Fibroblast of lung (primary cell): ENCODE measurements at regions not wholly inside any gene's neighbourhood (a gene's known extent, or its start where the extent isn't known, plus 50 kb on each side); places are given as distances from the start of the nearest gene placed in this dataset.

Experiments
- CTCF ChIP-seq, 2 donors: IDR thresholded peaks in 1 of 2; conservative IDR thresholded peaks in 1 of 2; 1 replicate in 1 of 2; 2 replicates in 1 of 2; pipeline ENCODE4 v1.5.1; 2011 to 2012; ENCODE audit warnings: low read length in 2 of 2, control low read depth in 1 of 2, inconsistent platforms in 1 of 2, low read depth in 1 of 2, mild to moderate bottlenecking in 1 of 2
- EZH2 ChIP-seq: IDR thresholded peaks from 2 replicates; pipeline ENCODE4 v1.5.1; 2012; ENCODE audit warnings: low read length, control low read depth, mild to moderate bottlenecking; ENCODE audit errors: missing control alignments

- TF ChIP-seq CTCF (conservative IDR thresholded peaks at IDR 0.05 in 1 of 2, IDR thresholded peaks at IDR 0.05 in 1 of 2; ENCODE audit: low read depth in 1 of 2, low read length in 2 of 2), result no peak
- TF ChIP-seq EZH2, result no peak
Measured at GRCh38 chr16:75997606-75998005, 271.3 kb upstream of the CPHXL start.
